ENCODE measurements at regions not wholly inside any gene's neighbourhood (a gene's known extent, or its start where the extent isn't known, plus 50 kb on each side); places are given as distances from the start of the nearest gene placed in this dataset.

GRCh38 chr12:127963933-127964332 is 303.0 kb upstream of the TMEM132C start:
- TF ChIP-seq KDM1A (IDR thresholded peaks at IDR 0.05; ENCODE audit: borderline replicate concordance, low read length) (no peak), CTCF (IDR thresholded peaks at IDR 0.05; ENCODE audit: control extremely low read depth in 1 of 3, insufficient read depth in 1 of 3, low read depth in 1 of 3, low read length in 3 of 3) (no peak), GABPA (IDR thresholded peaks at IDR 0.05; ENCODE audit: borderline replicate concordance, insufficient read depth, low read length) (no peak), POLR2AphosphoS5 (IDR thresholded peaks at IDR 0.05; ENCODE audit: low read depth, low read length) (no peak), ZNF274 (IDR thresholded peaks at IDR 0.05; ENCODE audit: borderline replicate concordance, extremely low read depth, low read length) (no peak), POLR2A (IDR thresholded peaks at IDR 0.05; ENCODE audit: control extremely low read depth in 1 of 2, low read depth in 2 of 2, low read length in 2 of 2) (no peak), CHD1 (IDR thresholded peaks at IDR 0.05; ENCODE audit: low read depth, low read length) (no peak), RFX5 (IDR thresholded peaks at IDR 0.05; ENCODE audit: borderline replicate concordance, low read depth, low read length) (no peak), RAD21 (IDR thresholded peaks at IDR 0.05 in 1 of 2, conservative IDR thresholded peaks at IDR 0.05 in 1 of 2; ENCODE audit: low read depth in 2 of 2, low read length in 2 of 2) (no peak), JUN (IDR thresholded peaks at IDR 0.05; ENCODE audit: low read depth, low read length) (no peak), CHD2 (IDR thresholded peaks at IDR 0.05; ENCODE audit: low read length) (no peak)
